Calu3 (cell line): ENCODE measurements at regions not wholly inside any gene's neighbourhood (a gene's known extent, or its start where the extent isn't known, plus 50 kb on each side); places are given as distances from the start of the nearest gene placed in this dataset.

Experiments used
- BruUV-seq: library from RNA; stranded (reverse); fragments of 400-500 nt; replicated peaks from 2 replicates; lab custom pipeline; 2021; lab: Mats Ljungman, UMichigan
- CTCF ChIA-PET: fragments of 300-600 bp; sonication (Branson Sonifier 250); formaldehyde crosslinking; loops from one replicate; lab custom pipeline; 2022; ENCODE audit warnings: antibody characterized with exemption; lab: Charles Lee
- DNase-seq: peaks from one replicate; pipeline ENCODE4 v3.0.0; 2022
- H3K27ac Mint-ChIP-seq: one replicate; pipeline ENCODE4 v1.8.0; 2022; ENCODE audit warnings: mixed read lengths; ENCODE audit not compliant: unreplicated experiment
- H3K27me3 Mint-ChIP-seq: one replicate; pipeline ENCODE4 v1.8.0; 2022; ENCODE audit warnings: mixed read lengths; ENCODE audit not compliant: unreplicated experiment
- H3K36me3 Mint-ChIP-seq: one replicate; pipeline ENCODE4 v1.8.0; 2022; ENCODE audit warnings: mild to moderate bottlenecking, moderate library complexity, mixed read lengths; ENCODE audit not compliant: insufficient read depth, unreplicated experiment
- H3K4me1 Mint-ChIP-seq: one replicate; pipeline ENCODE4 v1.8.0; 2022; ENCODE audit warnings: mild to moderate bottlenecking, low read depth, mixed read lengths; ENCODE audit not compliant: unreplicated experiment
- H3K4me3 Mint-ChIP-seq: one replicate; pipeline ENCODE4 v1.8.0; 2022; ENCODE audit warnings: mild to moderate bottlenecking, low read depth, moderate library complexity, mixed read lengths; ENCODE audit not compliant: unreplicated experiment
- H3K9me3 Mint-ChIP-seq: one replicate; pipeline ENCODE4 v1.8.0; 2022; ENCODE audit warnings: low read depth, mixed read lengths; ENCODE audit not compliant: unreplicated experiment
- intact Hi-C: fragments of 100-400 bp; cut with micrococcal nuclease; formaldehyde crosslinking; loops from one replicate; pipeline ENCODE4 v1.10.0; 2022; ENCODE audit not compliant: unreplicated experiment
- TF ChIP-seq, protein P1 (sequence below): fragments of 200-600 bp; IDR thresholded peaks from one replicate; pipeline ENCODE4 v1.8.0; 2022; ENCODE audit warnings: antibody characterized with exemption; ENCODE audit not compliant: unreplicated experiment

DNA sequence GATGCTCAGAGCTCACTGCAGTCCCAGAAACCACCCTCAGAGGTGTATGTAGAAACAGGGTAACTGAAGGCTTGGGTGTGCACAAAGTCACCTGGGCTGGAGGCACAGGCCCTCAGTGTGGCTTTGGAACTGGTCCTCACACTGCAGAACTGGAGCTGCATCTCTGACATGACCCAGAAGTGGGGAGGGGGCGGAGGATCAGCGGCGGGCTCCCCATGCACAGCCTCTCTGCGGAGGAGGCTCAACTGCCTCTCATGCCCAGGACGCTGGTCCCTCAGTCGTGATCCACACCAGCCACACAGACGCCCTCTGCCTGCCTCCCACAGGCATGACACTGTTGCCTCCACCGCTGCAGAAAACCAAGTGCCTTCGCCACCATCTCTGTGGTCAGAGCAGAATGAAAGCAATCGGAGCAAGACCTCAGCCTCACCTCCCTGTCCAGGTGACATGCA lies 73.7 kb downstream of the TM2D3 start:
- H3K4me3 Mint-ChIP-seq, result peak overlapping the region; percentile 17
- H3K27me3 Mint-ChIP-seq, result peaks cover 36% of the 10 kb centered on the region

DNA sequence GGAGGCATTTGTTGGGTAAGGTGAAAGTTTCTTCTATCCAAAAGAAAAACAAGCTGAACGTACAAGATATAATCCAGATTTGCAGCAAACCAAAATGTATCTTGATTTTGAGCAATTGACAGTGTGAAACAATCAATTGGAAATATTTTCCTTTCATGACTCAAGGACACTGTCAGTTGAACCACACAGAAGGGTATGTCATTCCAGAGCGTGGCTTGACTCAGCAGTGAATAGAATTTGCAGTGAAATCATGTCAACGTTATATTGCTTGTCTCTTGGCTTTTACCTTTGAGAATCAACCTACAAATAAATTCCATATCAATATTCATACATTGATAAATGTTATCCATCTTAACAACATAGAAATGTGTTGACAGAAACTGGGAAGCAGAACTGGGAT lies 78.2 kb downstream of the TM2D3 start:
- Mint-ChIP-seq H3K27me3 (peaks cover 25% of the 10 kb centered on the region), H3K36me3 (no peaks in the 10 kb centered on the region), H3K4me1 (peaks cover 21% of the 10 kb centered on the region), H3K9me3 (no peaks in the 10 kb centered on the region), H3K4me3 (no peak overlapping the region), H3K27ac (no peak overlapping the region)
- no TSS peak for BruUV-seq
- no peak for DNase-seq
- CTCF ChIA-PET, result no interaction called here
- TF ChIP-seq, protein P1, sequence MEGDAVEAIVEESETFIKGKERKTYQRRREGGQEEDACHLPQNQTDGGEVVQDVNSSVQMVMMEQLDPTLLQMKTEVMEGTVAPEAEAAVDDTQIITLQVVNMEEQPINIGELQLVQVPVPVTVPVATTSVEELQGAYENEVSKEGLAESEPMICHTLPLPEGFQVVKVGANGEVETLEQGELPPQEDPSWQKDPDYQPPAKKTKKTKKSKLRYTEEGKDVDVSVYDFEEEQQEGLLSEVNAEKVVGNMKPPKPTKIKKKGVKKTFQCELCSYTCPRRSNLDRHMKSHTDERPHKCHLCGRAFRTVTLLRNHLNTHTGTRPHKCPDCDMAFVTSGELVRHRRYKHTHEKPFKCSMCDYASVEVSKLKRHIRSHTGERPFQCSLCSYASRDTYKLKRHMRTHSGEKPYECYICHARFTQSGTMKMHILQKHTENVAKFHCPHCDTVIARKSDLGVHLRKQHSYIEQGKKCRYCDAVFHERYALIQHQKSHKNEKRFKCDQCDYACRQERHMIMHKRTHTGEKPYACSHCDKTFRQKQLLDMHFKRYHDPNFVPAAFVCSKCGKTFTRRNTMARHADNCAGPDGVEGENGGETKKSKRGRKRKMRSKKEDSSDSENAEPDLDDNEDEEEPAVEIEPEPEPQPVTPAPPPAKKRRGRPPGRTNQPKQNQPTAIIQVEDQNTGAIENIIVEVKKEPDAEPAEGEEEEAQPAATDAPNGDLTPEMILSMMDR, result no peak
- intact Hi-C loops, result no loop called here

More for the DNA sequence above, 73.7 kb downstream of the TM2D3 start:
- Mint-ChIP-seq H3K4me1 (peaks cover 34% of the 10 kb centered on the region), H3K36me3 (no peaks in the 10 kb centered on the region), H3K9me3 (no peaks in the 10 kb centered on the region), H3K27ac (no peak overlapping the region)
- TF ChIP-seq, protein P1, result peak; percentile 21
- intact Hi-C loops, result loop anchor here (1.0 to 5.0 kb wide), 2 partner anchors 64 to 278 kb away; no protein-coding TSS in a partner anchor
- CTCF ChIA-PET, result no interaction called here
- BruUV-seq, result no TSS peak
- DNase-seq, result peak; percentile 72

DNA sequence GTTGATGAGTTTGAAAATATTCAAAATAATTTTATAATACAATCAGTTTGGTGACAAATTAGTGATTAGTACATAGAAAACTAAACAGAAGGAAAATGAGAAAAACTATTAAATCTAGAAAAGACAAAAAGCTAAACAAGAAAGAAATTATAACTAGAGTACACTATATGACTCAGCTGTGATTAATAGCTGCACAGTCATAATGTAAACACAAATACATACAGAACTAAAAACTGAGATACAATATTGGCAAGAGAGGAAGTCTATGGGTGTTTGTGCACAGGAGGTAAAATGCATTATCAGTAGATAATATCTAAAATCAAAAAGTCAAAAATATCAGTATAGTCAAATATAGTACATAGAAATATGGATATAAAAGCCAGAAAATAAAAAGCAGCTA lies 80.7 kb upstream of the PCSK6 start:
- intact Hi-C loops, result no loop called here
- no TSS peak for BruUV-seq
- CTCF ChIA-PET, result no interaction called here

DNA sequence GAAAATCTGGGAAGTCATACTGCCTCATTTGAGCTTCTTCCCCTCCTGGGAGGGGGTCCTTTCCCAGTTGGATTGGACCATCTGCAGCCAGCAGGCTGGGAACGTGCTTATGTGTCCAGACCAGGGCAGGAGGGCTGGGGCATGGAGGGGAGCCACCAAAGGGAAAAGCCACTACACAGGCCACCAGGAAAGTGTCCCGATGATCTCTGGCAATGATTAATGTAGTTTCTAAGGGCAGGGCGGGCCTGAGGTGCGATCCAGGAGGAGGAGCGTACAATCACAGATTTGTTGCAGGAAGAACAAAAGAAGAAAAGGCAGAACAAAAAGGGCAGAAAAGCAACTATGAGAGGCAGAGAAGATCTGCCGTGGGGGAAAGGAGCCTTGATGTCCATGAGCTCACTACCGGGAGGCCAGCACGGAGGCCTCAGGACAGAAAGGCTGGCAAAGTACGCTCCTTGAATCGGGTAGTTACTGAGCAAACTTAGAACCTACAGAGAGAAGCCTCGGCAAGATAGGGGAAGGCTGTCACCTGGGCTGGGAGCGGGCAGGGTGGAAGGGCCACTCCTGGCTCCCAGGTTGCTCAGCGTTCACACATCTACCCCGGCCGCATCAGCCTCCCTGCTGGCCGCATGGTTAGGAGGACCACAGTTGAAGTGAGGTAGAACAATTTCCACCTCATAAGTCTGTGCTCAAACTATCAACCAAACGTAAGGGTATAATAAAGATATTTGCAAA lies 79.5 kb upstream of the PCSK6 start:
- Mint-ChIP-seq H3K27ac (no peak overlapping the region), H3K4me3 (no peak overlapping the region)
- TF ChIP-seq, protein P1, result no peak

More for the DNA sequence above, 80.7 kb upstream of the PCSK6 start:
- TF ChIP-seq, protein P1, result no peak
- H3K27me3 Mint-ChIP-seq, result peaks cover 15% of the 10 kb centered on the region
- H3K27ac Mint-ChIP-seq, result no peak overlapping the region
- peaks cover 4% of the 10 kb centered on the region for H3K9me3 Mint-ChIP-seq
- H3K36me3 Mint-ChIP-seq, result no peaks in the 10 kb centered on the region
- no peak overlapping the region for H3K4me3 Mint-ChIP-seq
- DNase-seq, result no peak
- peaks cover 6% of the 10 kb centered on the region for H3K4me1 Mint-ChIP-seq

More for the DNA sequence above, 79.5 kb upstream of the PCSK6 start:
- no peak for DNase-seq
- peaks cover 4% of the 10 kb centered on the region for H3K9me3 Mint-ChIP-seq
- peaks cover 22% of the 10 kb centered on the region for H3K27me3 Mint-ChIP-seq
- intact Hi-C loops, result no loop called here
- CTCF ChIA-PET, result no interaction called here
- no peaks in the 10 kb centered on the region for H3K4me1 Mint-ChIP-seq
- no peaks in the 10 kb centered on the region for H3K36me3 Mint-ChIP-seq
- no TSS peak for BruUV-seq
